Central memory CD4-positive, alpha-beta T cell (primary cell): ENCODE measurements at regions not wholly inside any gene's neighbourhood (a gene's known extent, or its start where the extent isn't known, plus 50 kb on each side); places are given as distances from the start of the nearest gene placed in this dataset.
"Not testable (repeated sequence)": the region's sequence is repeated elsewhere in the genome, so short reads cannot be mapped to it uniquely, and the experiment has no call there.

Source experiments
- DNase-seq: peaks from one replicate; pipeline ENCODE4 v3.0.0; 2022

DNA sequence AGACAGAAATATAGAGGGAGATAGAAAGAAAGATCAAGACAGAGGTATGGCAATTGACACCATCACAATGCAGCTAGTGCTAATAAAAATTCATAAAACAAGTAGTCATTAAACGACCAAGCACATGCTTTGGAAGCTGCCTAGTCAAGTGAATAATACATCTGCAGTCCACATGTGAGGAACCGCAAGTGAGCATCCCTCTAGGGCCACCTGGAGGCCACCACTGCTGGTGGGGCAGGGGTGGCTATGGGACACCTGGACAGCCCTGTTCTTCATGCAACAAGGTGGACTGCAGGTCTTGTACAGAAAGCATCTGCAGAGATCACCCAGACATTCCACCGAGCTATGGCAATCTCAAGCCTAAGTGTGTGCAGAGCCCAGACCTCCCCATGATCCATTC is 451.1 kb upstream of the PFKP start:
- DNase-seq: no peak

DNA sequence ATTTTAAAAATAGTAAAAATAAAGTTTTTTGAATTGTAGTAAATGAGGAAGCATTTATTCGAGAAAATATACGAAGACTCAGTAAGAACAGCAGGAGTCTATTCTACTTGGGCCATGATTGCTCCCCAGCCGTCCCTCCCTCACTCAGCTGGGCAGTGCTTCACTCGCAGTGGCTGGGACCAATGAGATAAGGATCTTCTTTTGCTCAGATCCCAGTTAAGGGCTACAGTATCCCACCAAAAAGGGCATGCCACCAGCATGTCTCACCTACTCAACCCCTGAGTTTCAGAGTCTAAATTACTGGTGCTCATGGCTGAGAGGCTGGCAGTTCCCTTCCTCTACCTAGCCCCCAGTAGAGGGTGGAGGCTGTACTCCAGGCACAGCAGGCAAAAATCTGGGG is 455.7 kb upstream of the PFKP start:
- no peak for DNase-seq

DNA sequence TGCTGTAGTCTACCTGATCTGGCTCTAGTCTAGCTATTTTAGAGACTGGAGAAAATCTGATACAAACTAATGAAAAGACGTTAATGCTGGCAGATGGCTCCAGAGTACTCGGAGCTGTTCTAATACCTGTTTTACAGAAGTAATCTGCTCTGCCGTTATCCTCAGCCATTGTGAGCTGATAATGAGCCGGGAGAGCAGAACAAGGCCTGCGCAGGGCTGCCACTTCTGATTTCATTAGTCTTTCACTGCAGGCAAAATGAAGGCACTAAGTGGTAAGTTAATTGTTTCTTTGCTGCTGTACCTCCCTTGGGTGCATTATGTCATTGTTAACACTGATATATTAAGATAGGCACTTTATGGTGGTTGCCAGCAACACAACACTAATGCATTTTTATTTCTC is 456.4 kb upstream of the PFKP start:
- no peak for DNase-seq

DNA sequence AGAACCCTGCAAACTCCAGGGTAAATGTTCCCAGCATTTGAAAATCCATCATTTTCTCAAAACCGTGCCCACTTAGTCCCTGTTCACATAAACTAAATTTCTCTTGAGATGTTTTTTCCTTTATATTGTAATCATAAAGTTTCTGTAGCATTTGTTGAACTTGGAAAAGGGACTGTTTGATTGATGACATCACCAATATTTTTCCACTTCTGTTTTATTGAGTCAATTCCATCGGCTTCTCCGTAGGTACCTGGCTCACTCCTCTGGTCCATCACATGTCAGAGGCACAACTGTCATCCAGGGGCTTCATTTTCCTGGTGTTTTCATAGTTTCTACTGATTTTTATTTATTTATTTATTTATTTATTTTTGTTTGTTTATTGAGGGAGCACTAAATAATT is 462.5 kb upstream of the PFKP start:
- DNase-seq: no peak

DNA sequence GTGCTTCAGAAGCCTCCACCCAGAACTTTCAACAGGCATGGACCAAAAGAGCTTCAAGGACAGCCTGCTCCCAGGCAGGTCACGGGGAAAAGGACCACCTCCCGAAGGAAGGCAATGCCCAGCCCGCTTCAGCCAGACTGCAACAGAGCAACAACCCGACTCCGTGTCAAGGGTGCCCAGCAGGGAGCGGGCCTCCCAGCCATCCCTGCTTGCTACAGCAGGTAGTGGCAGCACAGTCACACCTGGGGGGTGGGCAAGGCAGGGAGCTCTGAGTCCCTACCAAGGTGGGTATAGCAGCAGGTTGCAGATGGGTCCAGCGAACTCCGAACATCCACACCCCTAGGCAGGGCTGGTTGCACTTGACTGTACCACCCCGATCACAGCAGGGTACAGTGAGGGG is 467.8 kb upstream of the PFKP start:
- no peak for DNase-seq

DNA sequence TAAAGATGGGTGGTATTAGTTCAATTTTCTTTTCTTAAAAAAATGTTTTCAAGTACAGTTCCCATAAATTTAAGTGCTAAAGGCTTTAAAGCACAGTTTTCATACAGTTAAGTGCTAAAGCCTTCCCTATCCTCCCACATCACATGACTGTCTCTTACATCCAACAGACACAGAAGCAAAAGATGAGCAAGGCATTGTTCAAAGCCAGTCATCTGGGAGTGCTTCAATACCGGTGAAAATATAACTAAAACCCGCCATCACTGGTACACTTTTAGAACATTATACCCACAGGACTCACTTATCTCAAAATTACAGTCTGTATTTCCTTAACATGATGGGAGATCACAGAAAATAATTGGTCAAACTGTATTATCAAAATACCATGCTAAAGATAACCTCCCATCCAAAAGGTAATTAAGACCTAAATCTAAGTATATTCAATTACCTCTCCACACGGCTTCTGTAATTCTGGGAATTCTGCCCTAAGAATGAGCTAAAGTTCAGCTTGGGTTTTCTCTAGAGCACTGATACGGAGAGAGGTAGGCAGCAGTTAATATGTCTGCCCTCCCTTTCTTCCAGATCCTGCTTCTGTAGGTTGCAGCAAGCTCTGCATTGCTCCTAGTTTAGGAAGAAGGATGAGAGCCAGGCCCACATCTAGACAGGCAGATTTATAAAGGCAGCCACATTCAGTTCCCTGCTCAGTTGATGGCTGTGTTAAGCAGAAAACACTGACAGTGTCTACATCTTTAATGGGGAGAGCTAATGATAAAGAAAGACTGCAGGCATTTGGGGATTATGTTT is 474.8 kb upstream of the PFKP start:
- DNase-seq: no peak

DNA sequence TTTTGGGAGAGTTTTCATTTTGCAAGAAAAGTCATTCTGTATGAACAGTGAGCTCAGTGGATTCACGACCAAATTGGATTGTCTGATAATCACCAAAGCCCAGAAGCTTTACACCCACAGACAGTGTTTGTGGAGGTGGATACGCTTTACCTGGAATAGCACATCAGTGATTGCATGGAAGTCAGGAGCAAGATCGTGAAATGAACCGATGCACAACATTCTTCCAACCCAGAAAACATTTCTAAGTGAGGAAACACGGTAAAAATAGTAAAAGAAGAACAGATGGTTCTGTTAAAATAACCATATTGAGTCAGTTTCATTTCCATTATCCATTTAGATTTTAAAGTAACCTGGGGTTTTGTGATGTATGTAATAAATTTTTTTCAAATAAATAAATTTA is 478.2 kb upstream of the PFKP start:
- no peak for DNase-seq

DNA sequence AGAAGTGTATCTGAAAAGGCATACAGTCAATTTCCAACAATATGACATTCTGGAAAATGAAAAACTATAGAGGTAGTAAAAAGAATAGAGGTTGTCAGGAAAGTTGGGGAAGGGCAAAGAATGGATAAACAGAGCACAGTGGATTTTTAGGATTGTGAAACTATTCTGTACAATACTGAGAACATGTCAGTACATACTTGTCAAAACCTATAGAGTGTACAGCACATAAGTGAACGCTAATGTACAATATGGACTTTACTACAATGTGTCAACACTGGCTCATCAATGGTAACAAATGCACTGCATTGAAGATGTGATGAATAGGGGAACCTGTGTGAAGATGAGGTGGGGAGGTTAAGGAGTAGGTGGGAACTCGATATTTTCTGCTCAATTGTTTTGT is 483.0 kb upstream of the PFKP start:
- no peak for DNase-seq

DNA sequence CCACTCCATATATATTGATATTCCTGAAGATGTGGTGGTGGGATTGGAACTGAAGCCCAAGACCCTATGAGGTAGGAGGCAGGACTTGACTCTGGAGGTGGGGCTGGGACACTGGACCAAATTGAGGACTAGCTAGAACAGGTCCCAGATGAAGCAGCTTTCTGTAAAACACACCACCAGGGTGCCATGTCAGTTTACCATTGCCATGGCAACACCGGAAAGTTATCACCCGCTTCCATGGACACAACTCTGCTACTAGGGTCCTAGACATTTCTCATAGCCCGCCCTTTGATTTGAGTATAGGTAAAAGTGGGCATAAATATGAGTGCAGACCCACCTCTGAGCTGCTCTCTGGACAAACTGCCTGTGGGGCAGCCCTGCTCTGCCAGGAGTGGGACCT is 490.5 kb upstream of the PFKP start:
- DNase-seq: no peak

DNA sequence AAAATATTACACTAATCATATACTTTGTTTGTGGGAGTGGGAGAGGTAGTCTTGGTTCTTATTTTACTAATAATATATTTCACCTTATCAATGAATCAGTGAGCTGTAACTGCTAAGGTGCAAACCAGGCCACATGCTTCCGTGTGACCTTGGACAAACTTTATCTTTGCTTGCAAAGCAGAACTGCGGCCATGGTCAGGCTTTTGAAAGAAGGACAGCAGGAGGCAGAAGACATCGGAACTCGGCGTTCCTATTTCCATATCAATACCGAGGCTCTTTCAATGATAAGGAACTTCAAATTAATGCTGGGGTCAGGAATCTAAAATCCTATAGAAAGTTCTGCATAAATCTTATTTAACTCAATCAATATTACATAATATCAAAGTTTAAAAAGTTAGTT is 491.9 kb upstream of the PFKP start:
- DNase-seq: no peak

DNA sequence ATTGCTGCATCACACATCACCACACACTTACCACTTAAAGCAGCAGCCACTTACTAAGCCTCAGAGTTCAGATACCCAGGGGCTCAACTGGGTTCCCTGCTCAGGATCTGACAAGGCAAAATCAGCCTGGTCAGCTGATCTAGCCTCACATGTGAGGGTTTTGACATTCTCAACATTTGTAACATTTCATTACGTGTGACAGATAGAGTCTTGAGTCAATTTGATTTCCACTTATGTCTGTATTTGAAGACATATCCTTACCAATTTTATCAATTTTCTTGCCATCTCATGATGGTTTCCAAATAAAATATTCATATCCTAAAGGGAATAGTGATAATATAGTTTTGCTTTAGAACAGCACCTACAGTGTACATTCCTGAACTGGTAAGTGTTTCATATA is 494.7 kb upstream of the PFKP start:
- no peak for DNase-seq

DNA sequence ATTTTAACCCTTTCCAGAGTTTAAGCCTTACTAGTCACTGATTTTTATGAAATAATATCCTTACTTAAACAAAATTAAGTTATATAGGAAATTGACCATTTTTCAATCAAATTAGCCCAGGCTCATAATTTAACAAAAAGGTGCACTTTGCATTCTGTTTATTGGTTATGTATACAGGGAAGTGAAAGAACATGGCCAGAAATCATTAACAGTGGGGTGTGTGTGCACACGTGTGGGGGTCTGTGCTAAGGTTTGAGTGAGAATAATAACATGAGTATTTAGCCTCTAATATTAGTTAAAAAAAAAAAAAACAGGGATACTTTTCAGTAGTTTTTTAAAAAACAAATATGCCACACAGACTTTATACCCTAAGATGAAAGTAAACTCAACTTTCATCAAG is 510.5 kb upstream of the PFKP start:
- no peak for DNase-seq

DNA sequence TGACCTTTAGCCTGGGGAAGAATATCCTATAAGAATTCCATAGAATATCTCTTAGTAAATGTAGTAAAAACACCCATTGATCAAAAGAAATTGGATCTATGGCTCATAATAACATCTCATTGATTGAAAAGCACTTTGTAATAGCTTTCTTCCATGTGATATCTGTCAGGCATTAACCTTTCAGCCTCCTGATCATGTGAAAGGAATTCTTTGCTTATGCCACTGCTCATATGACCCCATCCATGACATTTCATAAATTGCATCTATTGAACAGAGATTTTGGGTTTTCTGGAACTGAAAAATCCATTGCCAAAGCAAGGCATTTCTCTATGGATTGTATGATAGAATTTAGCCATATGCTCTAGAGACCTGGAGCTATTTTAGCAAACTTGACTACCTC is 519.3 kb upstream of the PFKP start:
- no peak for DNase-seq

DNA sequence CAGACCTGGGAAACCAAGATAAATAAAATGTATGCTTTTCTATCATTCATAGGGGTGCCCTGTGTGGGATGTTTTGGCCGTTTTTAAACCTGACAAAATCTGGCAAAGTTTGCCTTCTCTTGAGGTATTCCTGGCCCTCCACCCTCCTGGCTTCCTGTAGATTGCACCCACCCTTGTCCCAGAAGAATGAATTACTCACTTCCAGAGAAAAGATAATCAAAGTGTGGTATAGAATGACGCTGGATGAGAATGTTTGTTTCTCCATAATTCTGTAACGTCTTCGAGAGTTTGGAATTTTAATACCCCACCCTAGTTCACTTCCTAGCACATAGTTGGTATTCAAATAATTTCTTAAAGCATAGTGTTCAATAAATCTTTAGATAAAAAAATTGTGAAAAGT is 519.7 kb upstream of the PFKP start:
- DNase-seq: no peak

DNA sequence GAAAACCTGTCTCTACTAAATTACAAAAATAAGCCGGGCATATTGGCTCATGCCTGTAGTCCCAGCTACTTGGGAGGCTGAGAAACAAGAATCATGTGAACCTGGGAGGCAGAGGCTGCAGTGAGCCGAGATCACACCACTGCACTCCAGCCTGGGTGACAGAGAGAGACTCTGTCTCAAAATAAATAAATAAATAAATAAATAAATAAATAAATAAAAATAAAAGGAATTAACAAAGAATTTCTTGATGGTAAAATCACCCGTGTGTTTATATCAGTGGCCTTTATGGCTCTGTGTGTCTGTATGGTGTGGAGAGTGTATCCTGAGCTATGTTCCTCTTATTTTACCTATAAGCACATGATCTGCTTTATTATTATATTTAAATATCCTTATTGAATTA is 520.5 kb upstream of the PFKP start:
- not testable (repeated sequence) for DNase-seq

DNA sequence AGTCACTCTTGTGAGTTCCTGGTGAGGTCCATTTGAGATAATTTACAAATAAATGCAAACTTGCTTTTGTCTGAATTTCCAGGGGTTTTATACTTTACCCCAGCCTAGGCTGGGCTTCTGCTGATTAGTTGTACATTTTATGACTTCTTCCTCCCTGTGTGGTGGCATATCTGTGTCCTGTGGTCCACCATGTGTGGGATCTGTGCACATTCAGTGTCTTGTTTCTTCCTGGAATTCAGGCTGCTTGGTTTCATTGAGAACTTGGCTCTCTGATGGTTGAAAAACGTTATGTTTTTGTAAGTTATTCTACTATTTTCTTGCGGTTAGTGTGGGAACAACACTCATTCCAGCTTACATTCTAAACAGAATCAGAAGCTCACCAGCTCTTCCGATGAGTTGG is 523.4 kb upstream of the PFKP start:
- no peak for DNase-seq

DNA sequence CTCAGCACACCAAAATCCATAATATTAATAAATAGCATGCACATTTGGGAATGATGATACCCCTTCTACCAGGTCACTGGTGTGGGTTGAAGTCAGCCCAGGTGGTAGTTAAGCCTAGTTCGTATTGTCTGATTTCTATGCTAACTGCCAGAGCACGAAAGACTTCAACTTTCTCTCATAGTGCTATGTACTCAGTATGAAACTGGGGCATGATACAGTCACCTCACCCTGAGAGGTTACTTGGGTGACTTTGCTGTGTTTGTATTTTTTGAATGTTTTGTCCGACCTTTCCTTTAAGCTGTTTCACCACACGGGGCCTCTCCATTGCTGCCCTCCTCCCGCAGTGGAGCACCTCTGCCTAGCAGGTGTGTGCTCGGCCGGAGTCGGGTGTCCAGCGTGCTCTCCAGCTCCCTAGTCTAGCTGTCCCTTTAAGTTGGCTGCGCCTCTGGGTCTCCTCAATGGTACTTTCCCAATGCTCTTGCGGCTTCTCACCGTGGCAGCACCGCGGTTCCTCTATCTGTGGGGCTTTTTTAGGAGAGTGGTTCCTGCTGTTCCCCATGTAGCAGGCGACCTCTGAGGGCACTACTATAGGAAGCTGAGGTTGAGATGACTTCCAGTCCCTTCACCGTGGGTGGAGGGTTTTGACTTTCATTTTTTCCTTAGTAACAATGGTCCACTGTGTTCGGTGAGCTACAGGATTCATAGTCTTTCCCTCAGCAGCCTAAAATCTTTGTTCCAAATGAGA is 524.0 kb upstream of the PFKP start:
- no peak for DNase-seq

DNA sequence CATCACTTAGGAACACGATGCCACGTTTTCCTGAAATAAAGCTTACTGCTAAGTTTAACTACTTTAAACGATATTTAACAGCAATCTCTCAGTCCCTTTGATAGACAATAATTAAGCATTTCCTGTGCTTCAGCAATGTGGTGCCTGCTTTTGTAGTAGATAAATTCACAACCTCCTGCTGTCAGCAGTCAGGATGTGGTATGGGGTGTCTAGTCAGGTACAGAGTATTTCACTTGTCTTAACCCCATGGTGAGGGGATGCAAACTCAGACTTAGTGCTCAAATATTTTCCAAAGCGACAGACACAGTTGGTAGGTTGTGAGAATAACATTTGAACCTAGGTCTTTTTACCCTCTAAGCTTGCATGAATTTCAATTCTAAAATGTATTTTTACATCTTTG is 526.2 kb upstream of the PFKP start:
- no peak for DNase-seq

DNA sequence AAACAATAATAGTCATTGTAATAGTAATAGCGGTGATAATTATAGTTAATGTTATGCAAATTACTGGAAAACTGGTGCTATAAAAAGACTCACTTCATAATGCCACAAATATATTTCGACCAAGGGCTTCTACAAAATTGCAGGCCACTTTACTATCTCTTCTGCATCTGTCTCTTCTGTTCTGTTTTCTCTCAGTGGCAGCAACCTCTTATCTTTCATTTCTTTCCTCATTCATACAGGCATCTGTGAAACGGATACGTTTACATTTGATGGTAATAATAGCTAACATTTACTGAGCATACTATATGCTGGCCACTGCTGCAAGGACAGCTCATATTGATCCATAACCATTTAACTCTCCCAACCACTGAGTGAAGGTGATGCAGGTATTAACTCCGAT is 537.4 kb upstream of the PFKP start:
- DNase-seq: no peak

DNA sequence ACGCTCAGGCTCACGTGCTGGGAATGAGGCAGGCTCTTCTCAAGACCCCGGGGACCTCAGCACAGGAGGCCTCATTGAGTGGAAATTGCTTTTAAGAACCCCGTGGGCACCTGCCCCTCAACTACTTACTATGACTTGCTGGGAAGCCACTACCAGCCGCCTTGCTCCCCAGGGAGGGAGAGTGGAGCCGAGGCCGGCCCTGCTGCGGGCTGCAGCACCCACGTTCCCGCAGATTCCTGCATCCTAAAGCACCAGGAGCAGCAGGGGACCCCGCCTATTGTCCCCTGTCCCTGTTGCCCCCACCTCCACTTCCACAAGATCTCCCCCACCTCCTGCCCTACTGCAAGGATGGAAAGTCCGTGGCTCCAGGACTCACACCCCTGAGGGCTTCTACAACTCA is 541.6 kb upstream of the PFKP start:
- DNase-seq: no peak

DNA sequence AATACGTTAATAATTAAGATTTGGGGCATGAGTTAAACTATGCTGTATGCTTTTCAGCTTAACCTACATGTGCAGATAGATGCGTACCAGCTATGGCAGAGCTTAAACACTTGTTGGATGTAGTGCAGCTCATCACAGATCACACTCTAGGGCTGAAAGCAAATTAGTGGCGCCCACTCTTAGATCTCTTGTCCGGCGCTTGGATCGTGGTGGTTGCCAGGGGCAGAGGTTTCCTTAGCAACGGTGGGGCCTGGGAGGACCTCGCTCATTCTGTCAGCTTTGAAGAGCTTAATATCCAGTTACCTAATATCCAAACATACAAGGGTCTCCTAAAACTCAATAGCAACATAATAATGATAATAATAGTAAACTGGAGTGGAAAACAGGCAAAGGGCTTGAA is 548.2 kb upstream of the PFKP start:
- DNase-seq: no peak

DNA sequence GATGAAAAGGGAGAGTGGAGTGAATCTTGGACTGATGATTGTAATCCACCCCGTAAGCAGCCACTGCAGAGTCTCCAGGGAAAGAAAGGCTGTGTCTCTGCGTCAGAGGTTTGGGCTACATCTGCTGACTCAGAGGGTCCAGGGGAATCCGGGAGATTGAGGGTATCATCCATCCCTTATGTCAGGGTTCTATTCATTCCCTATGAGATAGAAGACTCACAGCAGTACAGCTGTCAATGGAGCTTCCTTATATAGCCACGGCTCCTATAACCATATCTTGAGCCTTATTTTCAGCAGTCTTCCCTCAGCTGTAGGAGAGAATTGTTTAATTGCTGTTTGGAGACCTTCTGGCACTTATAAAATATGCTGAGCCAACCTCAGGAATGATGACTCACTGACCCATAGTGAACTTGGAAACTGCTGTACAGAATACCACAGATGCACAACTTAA is 558.2 kb upstream of the PFKP start:
- DNase-seq: no peak

DNA sequence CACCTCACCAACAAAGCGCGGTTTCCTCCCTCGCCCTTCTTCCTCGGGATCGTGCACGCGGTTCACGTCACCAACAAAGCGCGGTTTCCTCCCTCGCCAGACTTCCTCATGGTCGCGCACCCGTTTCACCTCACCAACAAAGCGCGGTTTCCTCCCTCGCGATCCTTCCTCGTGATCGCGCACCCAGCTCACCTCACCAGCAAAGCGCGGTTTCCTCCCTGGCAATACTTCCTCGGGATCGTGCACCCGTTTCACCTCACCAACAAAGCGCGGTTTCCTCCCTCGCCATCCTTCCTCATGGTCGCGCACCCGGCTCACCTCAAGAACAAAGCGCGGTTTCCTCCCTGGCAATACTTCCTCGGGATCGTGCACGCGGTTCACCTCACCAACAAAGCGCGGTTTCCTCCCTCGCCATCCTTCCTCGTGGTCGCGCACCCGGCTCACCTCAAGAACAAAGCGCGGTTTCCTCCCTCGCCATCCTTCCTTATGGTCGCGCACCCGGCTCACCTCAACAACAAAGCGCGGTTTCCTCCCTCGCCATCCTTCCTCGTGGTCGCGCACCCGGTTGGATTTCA is 565.9 kb upstream of the PFKP start:
- DNase-seq: not testable (repeated sequence)

DNA sequence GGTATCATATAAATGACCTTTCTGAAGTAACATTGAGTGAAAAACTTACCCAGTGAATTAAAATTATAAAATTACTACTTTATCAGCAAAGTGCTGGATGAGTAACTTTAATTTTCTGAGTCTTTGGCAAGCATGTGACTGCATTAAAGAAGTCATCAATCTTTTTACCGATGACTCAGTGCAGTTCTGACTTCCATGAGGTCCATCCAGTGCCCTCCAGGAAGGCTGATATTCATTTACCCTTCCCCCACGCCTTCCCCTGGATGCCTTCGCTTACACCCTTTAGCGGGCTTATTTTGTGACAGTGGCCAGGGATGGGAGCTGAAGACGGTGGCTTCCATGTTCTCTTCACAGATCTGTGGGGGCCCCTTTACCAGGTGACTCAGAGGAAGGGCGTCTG is 572.9 kb upstream of the PFKP start:
- DNase-seq: no peak
